Common myeloid progenitor, CD34-positive (primary cell): ENCODE measurements at regions not wholly inside any gene's neighbourhood (a gene's known extent, or its start where the extent isn't known, plus 50 kb on each side); places are given as distances from the start of the nearest gene placed in this dataset.
"Not testable (repeated sequence)": the region's sequence is repeated elsewhere in the genome, so short reads cannot be mapped to it uniquely, and the experiment has no call there.

Experiments used
- CTCF ChIA-PET: fragments of 350-600 bp; sonication (Branson Sonifier 250); formaldehyde crosslinking; loops from one replicate; lab custom pipeline; 2021; ENCODE audit warnings: antibody characterized with exemption; lab: Charles Lee
- POLR2A ChIA-PET: fragments of 350-600 bp; sonication (Branson Sonifier 250); formaldehyde crosslinking; loops from one replicate; lab custom pipeline; 2021; ENCODE audit warnings: antibody characterized with exemption; lab: Charles Lee
- DNase-seq, 3 donors: peaks; one replicate each; pipeline versions ENCODE4 v3.0.0 to v3.0.0-alpha.2; 2013
- H3K27ac ChIP-seq, 2 experiments: 1 replicate in 1 of 2; 2 replicates in 1 of 2; pipeline ENCODE4 v1.7.0; 2013; ENCODE audit warnings: inconsistent platforms in 2 of 2, low read length in 2 of 2, mild to moderate bottlenecking in 2 of 2, low read depth in 1 of 2, moderate library complexity in 1 of 2; ENCODE audit not compliant: severe bottlenecking in 2 of 2, insufficient read depth in 1 of 2, poor library complexity in 1 of 2
- H3K27me3 ChIP-seq, 5 experiments: replicated peaks in 2 of 5; 1 replicate in 3 of 5; 2 replicates in 2 of 5; pipeline versions ENCODE4 v1.6.1 to v1.7.0; 2013; ENCODE audit warnings: low read length in 4 of 5, mild to moderate bottlenecking in 2 of 5, moderate library complexity in 2 of 5, inconsistent platforms in 1 of 5; ENCODE audit not compliant: insufficient read depth in 5 of 5, control insufficient read depth in 4 of 5
- H3K36me3 ChIP-seq, 4 experiments: 1 replicate in 2 of 4; 2 replicates in 2 of 4; pipeline versions ENCODE4 v1.6.1 to v1.7.0; 2013; ENCODE audit warnings: low read length in 3 of 4, control low read depth in 1 of 4, mild to moderate bottlenecking in 1 of 4; ENCODE audit not compliant: control insufficient read depth in 4 of 4, insufficient read depth in 4 of 4
- H3K4me1 ChIP-seq, 4 experiments: 1 replicate in 3 of 4; 2 replicates in 1 of 4; pipeline versions ENCODE4 v1.6.1 to v1.7.1; 2013; ENCODE audit warnings: low read length in 3 of 4, mild to moderate bottlenecking in 3 of 4, control low read depth in 1 of 4, inconsistent platforms in 1 of 4, moderate library complexity in 1 of 4; ENCODE audit not compliant: control insufficient read depth in 4 of 4, insufficient read depth in 4 of 4; ENCODE audit errors: control extremely low read depth in 1 of 4
- H3K4me3 ChIP-seq, 7 experiments: 1 replicate in 4 of 7; 2 replicates in 3 of 7; pipeline versions ENCODE4 v1.5.1 to v1.7.0; 2013; ENCODE audit warnings: mild to moderate bottlenecking in 7 of 7, low read length in 6 of 7, moderate library complexity in 6 of 7, inconsistent platforms in 2 of 7, low read depth in 2 of 7, control low read depth in 1 of 7; ENCODE audit not compliant: insufficient read depth in 4 of 7, control insufficient read depth in 1 of 7; ENCODE audit errors: extremely low read depth in 1 of 7
- H3K9me3 ChIP-seq, 5 experiments: 1 replicate in 4 of 5; 2 replicates in 1 of 5; pipeline versions ENCODE4 v1.6.1 to v1.7.1; 2013; ENCODE audit warnings: low read length in 4 of 5, mild to moderate bottlenecking in 2 of 5, inconsistent platforms in 1 of 5, low read depth in 1 of 5, moderate library complexity in 1 of 5; ENCODE audit not compliant: control insufficient read depth in 4 of 5, insufficient read depth in 2 of 5; ENCODE audit errors: control extremely low read depth in 1 of 5
- WGBS: methylation state at CpG from one replicate; pipeline ENCODE4 v1.1.5; 2013; ENCODE audit not compliant: insufficient coverage; 5-methylcytosine and 5-hydroxymethylcytosine counted together

DNA sequence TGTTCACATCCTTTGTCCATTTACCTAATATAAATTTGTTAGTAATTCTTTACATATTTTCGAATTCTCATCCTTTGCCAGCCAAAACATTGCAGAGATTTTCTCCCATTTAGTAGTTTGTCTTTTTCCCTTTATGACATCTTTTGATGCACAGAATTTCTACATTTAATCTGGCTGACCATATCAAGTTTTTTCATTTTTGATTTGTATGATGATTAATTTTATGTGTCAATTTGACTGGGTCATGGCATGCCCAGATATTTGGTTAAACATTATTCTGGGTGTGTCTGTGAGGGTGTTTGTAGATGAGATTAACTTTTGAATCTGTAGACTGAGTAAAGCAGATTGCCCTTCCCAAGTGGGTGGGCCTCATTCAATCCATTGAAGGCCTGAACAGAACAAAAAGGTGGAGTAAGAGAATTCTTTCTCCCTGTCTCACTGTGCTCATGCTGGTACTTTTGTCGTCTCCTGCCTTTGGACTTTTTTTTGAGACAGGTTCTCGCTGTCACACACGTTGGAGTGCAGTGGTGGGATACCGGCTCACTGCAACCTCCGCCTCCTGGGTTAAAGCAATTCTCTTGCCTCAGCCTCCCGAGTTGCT, 72.1 kb upstream of the EPB41L1 start:
- 100% methylated on average over 2 of the region's 7 CpGs for WGBS
- Histone ChIP-seq H3K27ac (no peak overlapping the region), H3K36me3 (no peaks in the 10 kb centered on the region), H3K9me3 (no peaks in the 10 kb centered on the region), H3K4me1 (peaks cover 0 to 19% (median 0%) of the 10 kb centered on the region in 4 experiments), H3K27me3 (peaks cover 0 to 2% (median 0%) of the 10 kb centered on the region in 5 experiments), H3K4me3 (no peak overlapping the region)
- ChIA-PET CTCF (interaction anchor here (5.5 kb wide), 1 partner anchor 13 kb away, joined by 23 read pairs; no protein-coding TSS in a partner anchor), POLR2A (interaction anchor here (0.6 kb wide), 1 partner anchor 15 kb away, joined by 3 read pairs; no protein-coding TSS in a partner anchor)
- no peak for DNase-seq

DNA sequence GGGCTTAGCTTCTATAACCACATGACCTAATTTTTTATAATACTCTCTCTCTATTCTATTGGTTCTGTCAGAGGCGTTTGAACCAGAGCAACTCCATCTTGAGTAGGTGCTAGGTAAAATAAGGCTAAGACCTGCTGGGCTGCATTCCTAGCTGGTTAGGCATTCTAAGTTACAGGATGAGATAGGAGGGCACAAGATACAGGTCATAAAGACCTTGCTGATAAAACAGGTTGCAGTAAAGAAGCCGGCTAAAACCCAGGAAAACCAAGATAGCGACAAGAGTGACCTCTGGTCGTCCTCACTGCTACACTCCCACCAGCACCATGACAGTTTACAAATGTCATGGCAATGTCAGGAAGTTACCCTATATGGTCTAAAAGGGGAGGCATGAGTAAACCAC, 71.3 kb upstream of the EPB41L1 start:
- H3K36me3 ChIP-seq, H3K4me3 ChIP-seq, H3K27me3 ChIP-seq, DNase-seq, H3K9me3 ChIP-seq, H3K27ac ChIP-seq: not testable (repeated sequence)
- ChIA-PET CTCF (interaction anchor here (5.5 kb wide), 1 partner anchor 13 kb away, joined by 23 read pairs; no protein-coding TSS in a partner anchor), POLR2A (interaction anchor here (0.6 kb wide), 1 partner anchor 15 kb away, joined by 3 read pairs; no protein-coding TSS in a partner anchor)
- H3K4me1 ChIP-seq, result peaks cover 0 to 19% (median 0%) of the 10 kb centered on the region in 4 experiments
- 100% methylated on average over 1 of the region's 4 CpGs for WGBS

DNA sequence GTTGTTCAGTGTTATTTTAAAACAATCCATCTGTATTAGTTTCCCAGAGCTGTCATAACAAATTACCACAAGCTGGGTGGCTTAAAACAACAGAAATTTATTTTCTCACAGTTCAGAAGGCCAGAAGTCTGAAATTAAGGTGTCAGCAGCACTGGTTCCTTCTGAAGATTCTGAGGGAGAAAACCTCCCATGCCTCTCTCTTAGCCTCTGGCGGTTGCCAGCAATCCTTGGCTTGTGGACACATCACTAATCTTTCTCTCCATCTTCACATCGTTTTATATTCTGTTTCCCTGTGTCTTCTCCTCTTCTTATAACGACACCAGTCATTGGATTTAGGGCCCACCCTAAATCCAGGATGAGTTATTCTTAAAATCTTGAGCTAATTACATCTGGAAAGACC, 70.2 kb upstream of the EPB41L1 start:
- Histone ChIP-seq H3K27me3 (peaks cover 0 to 5% (median 0%) of the 10 kb centered on the region in 5 experiments), H3K9me3 (no peaks in the 10 kb centered on the region), H3K27ac (no peak overlapping the region), H3K4me1 (peaks cover 0 to 19% (median 0%) of the 10 kb centered on the region in 4 experiments), H3K4me3 (no peak overlapping the region), H3K36me3 (no peaks in the 10 kb centered on the region)
- DNase-seq, result no peak
- ChIA-PET POLR2A (no interaction called here), CTCF (interaction anchor here (5.5 kb wide), 1 partner anchor 12 kb away, joined by 23 read pairs; no protein-coding TSS in a partner anchor)
- 100% methylated on average over 2 of the region's 3 CpGs for WGBS

- 73% methylated on average over 2 of the region's 4 CpGs for WGBS
- CTCF ChIA-PET, result interaction anchor here (0.7 to 5.5 kb wide), 3 partner anchors 11 to 20 kb away, joined by 3 to 23 read pairs (median 4); no protein-coding TSS in a partner anchor
Observed at GRCh38 chr20:36084897-36085613, 69.5 kb upstream of the EPB41L1 start.

GRCh38 chr20:36085686-36086267, 68.8 kb upstream of the EPB41L1 start:
- Histone ChIP-seq H3K9me3 (no peaks in the 10 kb centered on the region), H3K36me3 (no peaks in the 10 kb centered on the region), H3K27ac (no peak overlapping the region), H3K4me1 (peaks cover 0 to 19% (median 0%) of the 10 kb centered on the region in 4 experiments), H3K27me3 (peaks cover 0 to 14% (median 4%) of the 10 kb centered on the region in 5 experiments), H3K4me3 (no peak overlapping the region)
- peak in 1 of 3 donors; percentile 23 for DNase-seq
- CTCF ChIA-PET, result interaction anchor here (0.7 to 5.5 kb wide), 4 partner anchors 10 to 20 kb away, joined by 3 to 23 read pairs (median 4); no protein-coding TSS in a partner anchor
- POLR2A ChIA-PET, result interaction anchor here (0.6 kb wide), 1 partner anchor 101 kb away, joined by 3 read pairs; no protein-coding TSS in a partner anchor
- no CpG with 5 or more reads among the region's 3 CpGs for WGBS

More at GRCh38 chr20:36084897-36085613, 69.5 kb upstream of the EPB41L1 start:
- peaks cover 0 to 10% (median under 1%) of the 10 kb centered on the region in 5 experiments for H3K27me3 ChIP-seq
- H3K4me3 ChIP-seq, result no peak overlapping the region
- POLR2A ChIA-PET, result no interaction called here
- no peak for DNase-seq
- peaks cover 0 to 19% (median 0%) of the 10 kb centered on the region in 4 experiments for H3K4me1 ChIP-seq
- no peak overlapping the region for H3K27ac ChIP-seq
- H3K9me3 ChIP-seq, result no peaks in the 10 kb centered on the region
- H3K36me3 ChIP-seq, result no peaks in the 10 kb centered on the region

DNA sequence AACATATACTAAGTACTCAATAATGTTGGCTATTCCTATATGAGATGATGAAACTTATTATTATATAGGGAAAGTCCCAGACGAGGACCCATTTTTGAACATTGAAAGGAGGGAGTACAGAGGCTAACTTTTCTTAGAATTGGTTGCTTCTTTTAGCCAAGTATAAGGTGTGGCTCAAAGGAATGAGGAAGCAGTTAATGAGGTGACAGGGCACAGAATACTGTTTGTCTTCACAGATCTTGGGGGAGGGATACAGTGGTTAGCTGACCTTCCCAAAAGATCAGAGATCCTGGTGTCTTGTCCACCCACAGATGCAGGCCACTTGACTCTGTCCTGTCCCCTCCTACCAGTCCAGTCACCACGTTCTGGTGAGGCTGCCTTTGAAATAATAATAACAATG, 67.8 kb upstream of the EPB41L1 start:
- ChIA-PET CTCF (interaction anchor here (1.0 to 5.5 kb wide), 2 partner anchors 9 to 13 kb away, joined by 3 to 23 read pairs; no protein-coding TSS in a partner anchor), POLR2A (no interaction called here)
- DNase-seq, result peak in 1 of 3 donors; percentile 25
- no peaks in the 10 kb centered on the region for H3K36me3 ChIP-seq
- no peaks in the 10 kb centered on the region for H3K9me3 ChIP-seq
- H3K27me3 ChIP-seq, result peaks cover 0 to 21% (median 10%) of the 10 kb centered on the region in 5 experiments
- H3K4me3 ChIP-seq, result no peak overlapping the region
- no peak overlapping the region for H3K27ac ChIP-seq
- H3K4me1 ChIP-seq, result peaks cover 0 to 20% (median 2%) of the 10 kb centered on the region in 4 experiments
- WGBS, result 60% methylated on average over 1 of the region's 2 CpGs
